Cardiac muscle cell (in vitro differentiated cells and primary cell): ENCODE measurements at regions not wholly inside any gene's neighbourhood (a gene's known extent, or its start where the extent isn't known, plus 50 kb on each side); places are given as distances from the start of the nearest gene placed in this dataset.

Experiments
- DNase-seq, 2 donors: peaks; one replicate each; pipeline versions ENCODE4 v3.0.0 to v3.0.0-alpha.2; 2010 to 2017; ENCODE audit warnings: low read depth in 1 of 2, low spot score in 1 of 2
- H3K27ac ChIP-seq: fragments of 200-600 bp; sonication (generic); 2 replicates; pipeline ENCODE4 v1.5.1; 2016
- H3K27me3 ChIP-seq: fragments of 200-600 bp; sonication (generic); 2 replicates; pipeline ENCODE4 v1.6.0; 2016; ENCODE audit warnings: control low read depth
- H3K36me3 ChIP-seq: fragments of 200-600 bp; sonication (generic); 2 replicates; pipeline ENCODE4 v1.5.1; 2016; ENCODE audit warnings: control low read depth
- H3K4me1 ChIP-seq: fragments of 200-600 bp; sonication (generic); 2 replicates; pipeline ENCODE4 v1.8.1; 2017; ENCODE audit warnings: low read depth, mild to moderate bottlenecking, mixed run types
- H3K4me3 ChIP-seq: fragments of 200-600 bp; sonication (generic); 2 replicates; pipeline ENCODE4 v1.5.1; 2016; ENCODE audit warnings: mild to moderate bottlenecking
- H3K9me3 ChIP-seq: fragments of 200-600 bp; sonication (generic); 2 replicates; pipeline ENCODE4 v1.5.1; 2017; ENCODE audit warnings: low read depth, mild to moderate bottlenecking, control low read depth
- CTCF ChIP-seq: IDR thresholded peaks from 2 replicates; pipeline ENCODE4 v1.5.1; 2012; ENCODE audit warnings: low read depth, mild to moderate bottlenecking, low read length

GRCh38 chr1:222251847-222252246, 296.1 kb downstream of the HHIPL2 start:
- no peak for TF ChIP-seq CTCF
- no peak overlapping the region for H3K27ac ChIP-seq
- no peak overlapping the region for H3K4me3 ChIP-seq
- H3K36me3 ChIP-seq, result no peaks in the 10 kb centered on the region
- DNase-seq, result no peak
- no peaks in the 10 kb centered on the region for H3K9me3 ChIP-seq
- no peaks in the 10 kb centered on the region for H3K4me1 ChIP-seq
- H3K27me3 ChIP-seq, result no peaks in the 10 kb centered on the region

- Histone ChIP-seq H3K4me1 (no peaks in the 10 kb centered on the region), H3K27ac (no peak overlapping the region), H3K36me3 (no peaks in the 10 kb centered on the region), H3K27me3 (no peaks in the 10 kb centered on the region), H3K9me3 (no peaks in the 10 kb centered on the region), H3K4me3 (no peak overlapping the region)
- peak in 1 of 2 donors; percentile 1 for DNase-seq
- no peak for TF ChIP-seq CTCF
These were observed 297.5 kb downstream of the HHIPL2 start for GRCh38 chr1:222250376-222250775.

- DNase-seq, result no peak
- no peaks in the 10 kb centered on the region for H3K9me3 ChIP-seq
- H3K4me3 ChIP-seq, result no peak overlapping the region
- no peak overlapping the region for H3K27ac ChIP-seq
- no peaks in the 10 kb centered on the region for H3K4me1 ChIP-seq
- no peaks in the 10 kb centered on the region for H3K36me3 ChIP-seq
- no peak for TF ChIP-seq CTCF
- H3K27me3 ChIP-seq, result no peaks in the 10 kb centered on the region
These were observed 300.0 kb downstream of the HHIPL2 start for GRCh38 chr1:222247811-222248310.

GRCh38 chr1:222247081-222247480, 300.8 kb downstream of the HHIPL2 start:
- TF ChIP-seq CTCF, result no peak
- Histone ChIP-seq H3K4me3 (no peak overlapping the region), H3K27ac (no peak overlapping the region), H3K36me3 (no peaks in the 10 kb centered on the region), H3K4me1 (no peaks in the 10 kb centered on the region), H3K9me3 (no peaks in the 10 kb centered on the region), H3K27me3 (no peaks in the 10 kb centered on the region)
- no peak for DNase-seq

GRCh38 chr1:222243902-222244301, 304.0 kb downstream of the HHIPL2 start:
- Histone ChIP-seq H3K27ac (no peak overlapping the region), H3K36me3 (no peaks in the 10 kb centered on the region), H3K9me3 (no peaks in the 10 kb centered on the region), H3K27me3 (no peaks in the 10 kb centered on the region), H3K4me3 (no peak overlapping the region), H3K4me1 (no peaks in the 10 kb centered on the region)
- DNase-seq, result no peak
- TF ChIP-seq CTCF, result no peak

GRCh38 chr1:222242492-222242891, 305.4 kb downstream of the HHIPL2 start:
- DNase-seq, result no peak

More at GRCh38 chr1:222242492-222242891, 305.4 kb downstream of the HHIPL2 start:
- TF ChIP-seq CTCF, result no peak
- Histone ChIP-seq H3K4me3 (no peak overlapping the region), H3K9me3 (no peaks in the 10 kb centered on the region), H3K36me3 (no peaks in the 10 kb centered on the region), H3K4me1 (no peaks in the 10 kb centered on the region), H3K27ac (no peak overlapping the region), H3K27me3 (no peaks in the 10 kb centered on the region)
